Subcutaneous abdominal adipose tissue (tissue), 5 donors: ENCODE measurements at regions not wholly inside any gene's neighbourhood (a gene's known extent, or its start where the extent isn't known, plus 50 kb on each side); places are given as distances from the start of the nearest gene placed in this dataset.

Source experiments
- H3K27ac ChIP-seq: one replicate; pipeline ENCODE4 v1.7.0; 2013; ENCODE audit warnings: low read depth, mild to moderate bottlenecking, inconsistent platforms, low read length, moderate library complexity
- H3K27me3 ChIP-seq, 5 donors: one replicate each; pipeline ENCODE4 v1.7.0; 2013; ENCODE audit warnings: low read length in 5 of 5, inconsistent platforms in 1 of 5; ENCODE audit not compliant: control insufficient read depth in 5 of 5, insufficient read depth in 4 of 5
- H3K36me3 ChIP-seq, 5 donors: one replicate each; pipeline ENCODE4 v1.7.0; 2013; ENCODE audit warnings: low read length in 5 of 5; ENCODE audit not compliant: control insufficient read depth in 5 of 5, insufficient read depth in 5 of 5
- H3K4me1 ChIP-seq, 5 donors: one replicate each; pipeline ENCODE4 v1.7.0; 2013; ENCODE audit warnings: low read length in 5 of 5, mild to moderate bottlenecking in 3 of 5, moderate library complexity in 1 of 5; ENCODE audit not compliant: control insufficient read depth in 5 of 5, insufficient read depth in 5 of 5
- H3K4me3 ChIP-seq, 5 donors: one replicate each; pipeline ENCODE4 v1.7.0; 2013; ENCODE audit warnings: low read length in 5 of 5, low read depth in 1 of 5
- H3K9ac ChIP-seq, 5 donors: one replicate each; pipeline ENCODE4 v1.7.0; 2013; ENCODE audit warnings: low read length in 5 of 5, mild to moderate bottlenecking in 4 of 5, moderate library complexity in 3 of 5
- H3K9me3 ChIP-seq, 5 donors: one replicate each; pipeline ENCODE4 v1.7.0; 2013; ENCODE audit warnings: low read length in 5 of 5; ENCODE audit not compliant: control insufficient read depth in 5 of 5
- donor health status: healthy.
- donor health status: healthy.
- donor health status: healthy.
- donor health status: healthy.
- donor health status: healthy.

DNA sequence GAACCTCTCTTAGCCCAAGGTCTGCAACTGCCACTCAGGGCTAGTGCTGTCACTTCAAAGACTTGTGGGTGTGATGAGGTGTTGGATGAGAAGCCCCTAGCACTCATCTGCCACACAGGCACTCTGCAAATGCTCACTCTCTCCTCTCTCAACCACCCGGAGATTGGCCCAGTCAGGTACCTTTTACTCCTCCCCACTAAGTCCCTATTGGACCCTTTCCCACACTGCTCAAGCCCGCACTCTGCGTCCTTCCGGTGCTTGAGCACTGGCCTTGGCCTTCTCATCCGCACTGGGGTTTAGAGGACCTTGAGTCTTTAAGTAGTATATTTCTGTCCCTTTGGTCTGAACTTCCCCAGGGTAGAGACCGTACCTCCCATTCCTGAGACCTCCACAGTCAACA, 308.0 kb downstream of the NXPE2 start:
- H3K36me3 ChIP-seq, result no peaks in the 10 kb centered on the region
- no peak overlapping the region for H3K4me3 ChIP-seq
- no peak overlapping the region for H3K27ac ChIP-seq
- H3K4me1 ChIP-seq, result no peaks in the 10 kb centered on the region
- H3K27me3 ChIP-seq, result peaks cover 0 to 4% (median 0%) of the 10 kb centered on the region in 5 donors
- H3K9me3 ChIP-seq, result no peaks in the 10 kb centered on the region
- H3K9ac ChIP-seq, result no peak overlapping the region

DNA sequence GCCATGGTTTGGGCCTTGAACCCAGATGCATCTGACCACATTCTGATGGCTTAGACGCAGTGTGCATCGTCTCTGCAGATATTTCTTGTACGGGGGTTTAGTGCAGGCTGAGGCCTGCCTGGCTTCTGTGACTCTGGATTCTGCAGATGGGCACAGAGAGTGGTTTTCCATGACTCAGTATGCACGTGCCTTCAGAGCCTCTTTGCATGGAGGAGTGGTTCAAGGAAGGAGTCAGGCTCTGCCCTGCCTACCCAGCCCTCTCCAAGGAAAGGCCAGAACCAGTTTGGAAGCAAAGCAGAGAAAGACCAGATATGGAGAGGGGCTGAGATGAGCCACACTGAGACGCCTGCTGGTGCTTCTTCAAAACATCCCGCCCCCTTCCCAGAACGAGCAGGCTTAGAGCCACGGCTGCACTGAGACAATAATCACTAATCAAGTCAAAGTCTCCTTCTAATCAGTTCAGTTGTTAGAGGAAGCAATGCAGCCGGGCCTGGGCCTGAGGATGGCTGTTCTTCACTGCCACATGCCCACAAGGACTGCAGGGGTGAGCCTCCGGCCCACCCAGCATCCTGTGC, 308.9 kb downstream of the NXPE2 start:
- no peaks in the 10 kb centered on the region for H3K4me1 ChIP-seq
- no peak overlapping the region for H3K9ac ChIP-seq
- no peaks in the 10 kb centered on the region for H3K9me3 ChIP-seq
- H3K27ac ChIP-seq, result no peak overlapping the region
- peaks cover 0 to 4% (median 0%) of the 10 kb centered on the region in 5 donors for H3K27me3 ChIP-seq
- H3K4me3 ChIP-seq, result no peak overlapping the region
- no peaks in the 10 kb centered on the region for H3K36me3 ChIP-seq

GRCh38 chr11:114988644-114989043, 310.3 kb downstream of the NXPE2 start:
- H3K9me3 ChIP-seq, result no peaks in the 10 kb centered on the region
- peaks cover 0 to 6% (median 0%) of the 10 kb centered on the region in 5 donors for H3K27me3 ChIP-seq
- H3K36me3 ChIP-seq, result no peaks in the 10 kb centered on the region
- no peak overlapping the region for H3K27ac ChIP-seq
- no peak overlapping the region for H3K4me3 ChIP-seq
- H3K4me1 ChIP-seq, result no peaks in the 10 kb centered on the region
- no peak overlapping the region for H3K9ac ChIP-seq

- no peak overlapping the region for H3K9ac ChIP-seq
Measured at GRCh38 chr11:114989536-114989935, 311.2 kb downstream of the NXPE2 start.

DNA sequence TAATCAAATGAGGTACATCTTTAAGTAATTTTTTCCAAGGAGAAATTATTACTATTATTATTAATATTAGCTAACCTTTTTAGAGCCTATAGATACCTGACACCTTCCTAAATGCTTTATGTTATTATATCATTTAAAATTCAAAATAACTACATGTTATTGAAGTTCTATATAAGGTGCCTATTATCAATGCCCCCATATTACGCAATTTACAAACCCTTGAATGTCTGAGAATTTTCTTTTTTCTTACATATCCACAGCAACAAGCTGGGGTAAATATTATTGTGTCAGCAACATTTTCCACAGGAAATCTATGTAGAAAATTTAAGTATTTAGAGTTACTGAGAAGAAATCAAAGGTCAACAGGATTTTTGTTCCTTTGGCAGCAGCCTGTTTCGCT, 327.3 kb downstream of the NXPE2 start:
- H3K9me3 ChIP-seq, result peaks cover 0 to 2% (median 0%) of the 10 kb centered on the region in 5 donors
- H3K27ac ChIP-seq, result no peak overlapping the region

More at GRCh38 chr11:114989536-114989935, 311.2 kb downstream of the NXPE2 start:
- Histone ChIP-seq H3K9me3 (no peaks in the 10 kb centered on the region), H3K36me3 (no peaks in the 10 kb centered on the region), H3K4me1 (no peaks in the 10 kb centered on the region), H3K27ac (no peak overlapping the region), H3K4me3 (no peak overlapping the region), H3K27me3 (peaks cover 0 to 6% (median 0%) of the 10 kb centered on the region in 5 donors)

GRCh38 chr11:115007851-115008250, 329.5 kb downstream of the NXPE2 start:
- H3K36me3 ChIP-seq, result no peaks in the 10 kb centered on the region
- peaks cover 0 to 2% (median 0%) of the 10 kb centered on the region in 5 donors for H3K9me3 ChIP-seq
- H3K27me3 ChIP-seq, result no peaks in the 10 kb centered on the region
- H3K4me3 ChIP-seq, result no peak overlapping the region
- no peak overlapping the region for H3K9ac ChIP-seq
- no peaks in the 10 kb centered on the region for H3K4me1 ChIP-seq
- no peak overlapping the region for H3K27ac ChIP-seq

More for the DNA sequence above, 327.3 kb downstream of the NXPE2 start:
- Histone ChIP-seq H3K4me1 (no peaks in the 10 kb centered on the region), H3K36me3 (no peaks in the 10 kb centered on the region), H3K9ac (no peak overlapping the region), H3K4me3 (no peak overlapping the region), H3K27me3 (no peaks in the 10 kb centered on the region)

DNA sequence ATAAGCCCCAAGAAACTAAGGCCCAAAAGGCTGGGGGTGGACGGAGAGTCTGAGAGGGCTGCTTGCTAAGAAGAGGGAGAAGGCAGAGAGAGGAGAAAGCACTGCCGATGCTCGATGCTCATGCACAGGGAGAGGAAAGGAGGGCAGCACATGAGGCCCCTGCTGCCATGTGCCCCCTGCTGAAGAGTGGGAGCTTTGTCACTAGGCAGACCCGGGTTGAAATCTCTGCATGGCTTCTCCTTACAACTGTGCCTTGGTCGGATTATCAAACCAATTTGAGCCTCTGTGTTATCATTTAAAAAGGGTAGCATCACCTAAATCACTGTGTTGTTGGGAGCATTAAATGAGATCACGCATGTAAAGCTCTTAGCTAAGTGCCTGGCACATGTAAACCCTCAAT, 330.5 kb downstream of the NXPE2 start:
- Histone ChIP-seq H3K27me3 (no peaks in the 10 kb centered on the region), H3K27ac (no peak overlapping the region), H3K9me3 (peaks cover 0 to 7% (median 0%) of the 10 kb centered on the region in 5 donors), H3K4me3 (no peak overlapping the region), H3K36me3 (no peaks in the 10 kb centered on the region), H3K9ac (no peak overlapping the region), H3K4me1 (no peaks in the 10 kb centered on the region)

DNA sequence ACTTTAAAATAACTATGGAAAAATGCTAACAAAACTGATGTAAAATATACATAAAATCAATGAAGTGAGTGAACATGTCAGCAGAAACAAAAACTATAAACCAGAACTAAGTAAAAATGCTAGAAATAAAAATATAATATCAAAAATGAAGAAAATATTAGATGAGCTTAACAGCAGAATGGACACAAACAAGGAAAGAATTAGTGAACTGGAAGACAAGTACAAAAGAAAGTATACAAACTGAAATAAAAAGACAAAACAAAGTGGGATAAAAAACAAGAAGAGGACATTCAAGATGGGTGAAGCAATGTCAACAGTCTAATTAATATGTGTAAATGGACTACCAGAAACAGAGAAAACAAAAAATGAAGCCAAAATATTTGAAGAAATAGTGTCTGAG, 339.2 kb downstream of the NXPE2 start:
- Histone ChIP-seq H3K27me3 (no peaks in the 10 kb centered on the region), H3K36me3 (no peaks in the 10 kb centered on the region), H3K27ac (no peak overlapping the region), H3K9me3 (peaks cover 0 to 17% (median 12%) of the 10 kb centered on the region in 5 donors), H3K9ac (no peak overlapping the region), H3K4me3 (no peak overlapping the region), H3K4me1 (no peaks in the 10 kb centered on the region)

- Histone ChIP-seq H3K9me3 (no peaks in the 10 kb centered on the region), H3K27ac (no peak overlapping the region), H3K9ac (no peak overlapping the region), H3K4me1 (no peaks in the 10 kb centered on the region), H3K4me3 (no peak overlapping the region), H3K36me3 (no peaks in the 10 kb centered on the region), H3K27me3 (peaks cover 0 to 3% (median 0%) of the 10 kb centered on the region in 5 donors)
Measured at GRCh38 chr11:115030166-115030565, 351.8 kb downstream of the NXPE2 start.

GRCh38 chr11:115036406-115037180, 358.3 kb downstream of the NXPE2 start:
- Histone ChIP-seq H3K36me3 (no peaks in the 10 kb centered on the region), H3K9me3 (no peaks in the 10 kb centered on the region), H3K27ac (no peak overlapping the region), H3K9ac (no peak overlapping the region), H3K27me3 (peaks cover 0 to 3% (median 0%) of the 10 kb centered on the region in 5 donors), H3K4me3 (no peak overlapping the region), H3K4me1 (no peaks in the 10 kb centered on the region)
